DMS53 treated with DMSO at 0.1 percent for 48 hours (cell line): ENCODE measurements at regions not wholly inside any gene's neighbourhood (a gene's known extent, or its start where the extent isn't known, plus 50 kb on each side); places are given as distances from the start of the nearest gene placed in this dataset.
"Not testable (repeated sequence)": the region's sequence is repeated elsewhere in the genome, so short reads cannot be mapped to it uniquely, and the experiment has no call there.

ENCODE experiments used
- DNase-seq: peaks from one replicate; lab custom pipeline; 2025; ENCODE audit not compliant: unreplicated experiment; lab: John Stamatoyannopoulos, UW

DNA sequence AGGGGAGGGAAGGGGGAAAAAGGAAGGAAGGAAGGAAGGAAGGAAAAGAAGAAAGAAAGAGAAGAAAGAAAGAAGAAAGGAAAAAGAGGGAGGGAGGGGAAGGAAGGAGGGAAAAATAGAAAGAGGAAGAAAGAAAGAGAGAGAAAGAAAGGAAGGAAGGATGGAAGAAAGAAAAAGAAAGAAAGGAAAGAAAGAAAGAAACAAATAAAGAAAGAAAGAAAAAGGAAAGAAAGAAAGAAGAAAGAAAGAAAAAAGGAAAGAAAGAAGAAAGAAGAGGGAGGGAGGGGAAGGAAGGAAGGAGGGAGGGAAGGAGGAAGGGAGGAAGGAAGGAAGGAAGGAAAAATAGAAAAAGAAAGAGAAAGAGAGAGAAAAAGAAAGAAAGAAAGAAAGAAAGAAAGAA, 315.8 kb upstream of the PIK3C3 start:
- DNase-seq = no peak

DNA sequence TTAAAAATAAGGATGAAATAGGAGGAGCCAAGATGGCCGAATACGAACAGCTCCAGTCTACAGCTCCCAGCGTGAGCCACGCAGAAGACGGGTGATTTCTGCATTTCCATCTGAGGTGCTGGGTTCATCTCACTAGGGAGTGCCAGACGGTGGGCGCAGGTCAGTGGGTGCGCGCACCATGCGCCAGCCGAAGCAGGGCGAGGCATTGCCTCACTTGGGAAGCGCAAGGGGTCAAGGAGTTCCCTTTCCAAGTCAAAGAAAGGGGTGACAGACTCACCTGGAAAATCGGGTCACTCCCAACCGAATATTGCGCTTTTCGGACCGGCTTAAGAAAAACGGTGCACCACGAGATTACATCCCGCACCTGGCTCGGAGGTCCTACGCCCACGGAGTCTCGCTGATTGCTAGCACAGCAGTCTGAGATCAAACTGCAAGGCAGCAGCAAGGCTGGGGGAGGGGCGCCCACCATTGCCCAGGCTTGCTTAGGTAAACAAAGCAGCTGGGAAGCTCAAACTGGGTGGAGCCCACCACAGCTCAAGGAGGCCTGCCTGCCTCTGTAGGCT, 323.2 kb upstream of the PIK3C3 start:
- DNase-seq = not testable (repeated sequence)

- DNase-seq = no peak
Observed at GRCh38 chr18:41630232-41630886, 324.7 kb upstream of the PIK3C3 start.

DNA sequence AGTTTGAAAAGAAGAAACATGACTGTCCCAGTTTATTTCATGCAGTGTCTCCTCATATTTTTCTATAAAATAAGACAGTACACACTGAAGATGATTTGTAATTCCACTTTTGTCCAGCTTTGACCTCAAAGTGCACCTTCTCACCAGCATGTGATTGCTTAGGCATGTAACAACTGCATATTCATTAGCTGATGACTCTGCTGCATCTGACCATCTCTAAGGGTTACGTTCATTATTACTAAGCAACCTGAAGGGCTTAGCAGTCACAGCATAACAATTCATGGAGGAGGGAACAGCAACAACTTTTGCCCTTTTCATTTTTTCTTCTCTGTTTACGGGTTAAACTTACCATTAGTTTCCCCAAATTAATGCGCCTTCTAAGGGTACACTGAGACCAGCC, 330.6 kb upstream of the PIK3C3 start:
- DNase-seq = no peak

DNA sequence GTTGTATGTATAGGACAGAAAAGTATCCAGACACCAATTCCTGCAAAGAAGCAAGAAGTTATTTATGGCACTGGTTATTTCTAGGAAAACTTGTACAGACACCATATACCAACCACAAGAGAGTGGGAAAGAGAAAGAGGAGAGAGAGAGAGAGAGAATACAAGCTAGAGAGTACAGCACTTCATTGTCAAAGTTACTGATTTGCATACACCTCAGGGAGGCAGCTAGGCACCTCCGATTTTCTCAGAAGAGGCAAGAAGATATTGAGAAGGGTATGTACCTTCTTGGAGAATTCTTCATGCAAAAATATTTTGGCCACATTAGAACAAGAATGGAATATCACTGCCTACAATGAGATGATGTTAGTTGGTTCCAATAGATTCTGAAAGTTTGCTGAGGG, 333.9 kb upstream of the PIK3C3 start:
- DNase-seq = no peak

DNA sequence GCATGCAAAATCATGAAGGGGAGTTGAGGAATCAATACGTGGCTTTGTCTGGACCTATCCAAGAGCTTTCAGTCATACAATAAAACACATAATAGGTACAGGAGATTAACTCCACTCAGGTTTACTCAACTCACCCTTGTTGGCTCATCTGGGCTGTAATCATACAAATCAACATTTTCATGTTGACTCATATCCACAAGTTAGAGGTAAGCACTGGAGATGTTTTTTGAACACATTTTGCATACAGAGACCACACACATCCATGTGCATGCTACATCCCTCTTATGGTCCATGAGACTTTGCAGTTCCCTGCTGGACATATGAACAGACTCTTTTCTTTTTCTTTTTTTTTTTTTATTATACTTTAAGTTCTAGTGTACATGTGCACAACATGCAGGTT, 336.9 kb upstream of the PIK3C3 start:
- DNase-seq = no peak

- DNase-seq = no peak
Observed at GRCh38 chr18:41617647-41618046, 337.4 kb upstream of the PIK3C3 start.

GRCh38 chr18:41613003-41613609, 341.9 kb upstream of the PIK3C3 start:
- no peak for DNase-seq

- DNase-seq = no peak
Observed at GRCh38 chr18:41604964-41605363, 350.1 kb upstream of the PIK3C3 start.

DNA sequence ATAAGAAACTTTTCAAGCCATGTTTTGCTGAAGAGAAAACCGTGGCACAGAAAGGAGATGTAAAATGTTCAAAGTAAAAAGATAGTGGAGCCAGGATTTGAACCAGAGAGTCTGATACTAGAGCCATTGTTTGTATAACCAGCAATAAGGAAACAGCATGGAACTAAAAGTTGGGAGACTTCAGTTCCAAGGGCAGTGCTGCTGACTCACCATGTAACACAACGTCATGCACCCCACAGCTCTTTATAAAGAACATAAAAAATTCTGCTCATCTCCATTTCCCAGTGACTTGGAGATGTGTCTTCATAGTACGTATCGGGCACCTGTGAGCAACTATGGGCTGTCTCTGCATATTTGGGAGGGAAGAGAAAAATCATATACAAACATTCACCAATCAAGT, 353.0 kb upstream of the PIK3C3 start:
- DNase-seq = no peak

DNA sequence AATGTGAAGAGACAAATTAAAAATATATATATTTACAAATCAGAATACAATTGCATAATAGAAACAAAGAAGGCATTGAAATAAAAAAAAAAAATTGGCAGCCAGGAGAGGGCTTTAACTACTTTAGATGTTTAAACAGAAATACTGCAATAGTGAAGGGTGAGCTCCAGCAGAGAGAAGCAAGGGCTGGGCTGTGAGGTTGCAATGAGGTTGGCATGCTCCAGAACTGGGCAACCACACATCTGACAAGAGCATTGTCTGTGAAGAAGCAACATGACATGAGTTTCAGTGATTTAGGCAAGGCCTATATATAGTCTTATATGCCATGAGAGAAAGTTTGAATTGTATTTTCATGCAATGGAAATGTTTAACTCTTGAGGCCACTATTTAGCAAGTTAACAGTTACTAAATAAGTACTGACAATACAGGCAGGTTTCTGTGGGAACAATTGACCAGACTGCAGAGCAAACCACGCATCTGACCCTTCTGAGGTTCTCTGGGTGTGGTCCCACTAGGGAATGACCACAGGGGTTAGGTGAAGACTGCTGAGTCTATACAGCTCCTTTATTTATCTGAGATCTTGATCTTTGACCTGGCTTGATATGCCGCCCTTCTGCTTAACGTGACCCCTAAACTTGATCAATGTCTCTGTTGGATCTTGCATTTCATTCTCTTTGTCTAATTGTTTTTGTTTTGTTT, 354.2 kb upstream of the PIK3C3 start:
- DNase-seq = no peak

DNA sequence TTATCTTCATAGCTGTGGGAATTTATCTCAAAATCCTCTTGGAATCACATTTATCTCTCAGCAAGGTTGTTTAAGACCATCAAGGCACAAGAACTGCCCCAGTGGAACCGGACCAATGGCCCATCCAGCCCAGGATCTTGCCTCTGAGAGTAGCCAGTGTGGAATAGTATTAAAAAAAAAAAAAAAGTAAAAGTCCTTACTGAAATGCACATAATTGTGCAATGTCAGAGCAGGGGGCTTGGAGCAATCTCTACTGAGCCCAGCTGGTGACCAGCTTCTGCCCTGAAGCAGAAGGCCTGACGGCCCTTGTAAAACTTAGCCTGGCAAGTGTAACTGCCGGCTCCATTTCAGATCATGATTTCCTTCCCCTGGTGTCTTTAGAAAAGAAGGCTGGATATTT, 355.6 kb upstream of the PIK3C3 start:
- no peak for DNase-seq

DNA sequence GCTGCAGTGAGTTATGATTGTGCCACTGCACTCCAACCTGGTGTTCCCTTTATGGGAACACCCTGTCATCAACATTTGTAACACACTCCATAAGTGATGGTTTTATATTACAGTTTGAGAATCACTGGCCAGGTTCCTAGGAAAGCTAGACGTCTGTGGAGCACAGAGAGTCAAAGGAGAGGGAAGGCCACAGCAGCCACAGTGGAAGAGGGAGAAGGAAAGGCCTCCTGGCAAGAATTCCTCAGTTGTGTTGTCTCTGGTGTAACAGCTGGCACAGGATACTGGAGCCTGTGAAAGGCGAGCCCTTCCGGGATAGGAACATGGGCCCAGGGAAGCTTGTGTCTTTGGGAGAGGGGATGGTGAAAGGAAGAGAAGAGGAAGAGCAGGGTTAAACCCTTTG, 360.5 kb upstream of the PIK3C3 start:
- no peak for DNase-seq

- DNase-seq = no peak
Observed at GRCh38 chr18:41593171-41593675, 361.8 kb upstream of the PIK3C3 start.

- DNase-seq = no peak
Observed at GRCh38 chr18:41587976-41588375, 367.1 kb upstream of the PIK3C3 start.

- no peak for DNase-seq
Observed at GRCh38 chr18:41585512-41585911, 369.5 kb upstream of the PIK3C3 start.

DNA sequence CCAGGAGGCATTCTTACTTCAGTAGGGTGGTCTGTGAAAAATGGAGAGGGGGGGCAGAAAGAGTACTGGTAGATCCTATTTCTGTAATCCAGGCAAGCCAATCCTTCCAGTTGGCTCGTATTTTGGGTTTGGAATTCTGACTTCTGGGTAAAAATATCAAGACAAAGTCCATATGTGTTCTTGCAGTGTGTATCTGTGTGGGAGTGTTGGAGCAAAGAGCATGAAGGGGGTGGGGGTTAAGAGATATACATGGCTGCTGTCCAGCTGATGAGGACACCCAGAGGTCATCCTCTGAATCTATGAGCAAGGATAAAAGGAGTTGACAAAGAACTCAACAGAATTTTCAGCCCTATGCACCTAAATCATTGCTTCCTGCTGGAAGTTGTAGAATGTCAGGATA, 375.8 kb upstream of the PIK3C3 start:
- DNase-seq = no peak

DNA sequence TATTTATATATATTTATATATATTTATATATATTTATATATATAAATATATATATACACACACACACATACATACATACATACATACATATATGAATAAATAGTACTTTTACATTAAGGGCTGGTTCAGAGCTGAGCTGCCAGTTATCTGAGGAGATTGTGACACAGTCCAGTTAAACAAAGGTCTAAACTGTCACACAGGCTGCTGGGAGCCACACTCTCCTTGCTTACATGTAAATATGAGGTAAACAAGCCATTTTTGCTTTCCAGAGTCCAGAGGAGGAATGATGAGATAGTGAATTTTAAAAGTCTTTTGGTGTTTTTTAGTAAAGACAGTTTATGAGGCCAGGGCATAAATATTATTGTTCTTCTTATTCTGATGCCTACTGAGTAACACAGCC, 377.5 kb upstream of the PIK3C3 start:
- DNase-seq = no peak

GRCh38 chr18:41576643-41577042, 378.4 kb upstream of the PIK3C3 start:
- no peak for DNase-seq

DNA sequence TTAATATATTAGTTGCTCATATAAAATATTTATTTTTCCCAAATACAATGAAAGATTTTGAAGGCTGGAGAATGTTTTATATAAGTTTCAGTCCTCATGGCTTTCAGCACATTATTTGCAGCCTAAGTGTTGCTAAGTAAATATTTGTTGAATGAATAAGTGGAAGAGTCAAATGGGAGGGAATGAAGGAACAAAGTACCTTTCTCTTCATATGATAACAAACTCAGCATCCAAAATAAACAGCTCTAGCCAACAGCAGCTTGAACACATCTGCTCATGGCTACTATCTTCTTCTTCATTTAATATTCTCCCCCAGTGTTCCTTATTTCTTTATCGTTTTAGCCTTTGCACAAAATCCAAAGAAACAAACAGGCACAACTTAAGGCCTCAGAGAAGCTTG, 385.2 kb upstream of the PIK3C3 start:
- DNase-seq = peak; percentile 59

DNA sequence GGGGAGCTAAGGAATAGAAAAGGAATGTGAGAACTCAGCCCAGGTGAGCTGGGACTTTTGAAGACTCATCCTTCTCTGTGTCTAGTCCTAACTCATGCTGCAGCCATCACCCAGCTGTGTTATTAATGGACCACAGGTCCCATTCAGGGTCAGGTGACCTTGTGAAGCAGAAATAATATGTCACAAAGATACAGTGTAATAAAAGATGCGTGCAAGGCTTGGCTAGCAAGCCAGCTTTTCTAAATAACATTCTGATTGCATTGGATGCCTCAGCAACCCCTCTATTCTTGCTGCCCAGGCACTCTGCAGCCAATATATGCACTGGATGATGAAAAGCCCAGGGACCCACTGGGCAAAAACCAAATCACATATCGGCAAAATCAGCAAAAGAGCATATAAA, 393.1 kb upstream of the PIK3C3 start:
- DNase-seq = no peak

GRCh38 chr18:41558715-41559114, 396.3 kb upstream of the PIK3C3 start:
- no peak for DNase-seq
